Omental fat pad (tissue), 3 donors: ENCODE measurements at regions not wholly inside any gene's neighbourhood (a gene's known extent, or its start where the extent isn't known, plus 50 kb on each side); places are given as distances from the start of the nearest gene placed in this dataset.

ENCODE experiments used
- ATAC-seq: fragments of 150-250 bp; one replicate; pipeline ENCODE4 v1.9.1; 2016; ENCODE audit warnings: mild to moderate bottlenecking, moderate library complexity; ENCODE audit not compliant: low FRiP score
- DNase-seq: peaks from one replicate; pipeline ENCODE4 v3.0.0-alpha.2; 2019; ENCODE audit warnings: low spot score
- CTCF ChIP-seq, 3 donors: fragments of 450-650 bp; IDR thresholded peaks; one replicate each; pipeline ENCODE4 v1.5.1; 2016 to 2017; ENCODE audit warnings: antibody characterized with exemption in 3 of 3, mild to moderate bottlenecking in 3 of 3, moderate library complexity in 2 of 3

- no peak for DNase-seq
- TF ChIP-seq CTCF (IDR thresholded peaks at IDR 0.05) = no peak
- no peak for ATAC-seq
Observed at GRCh38 chr2:16196687-16197503, 256.5 kb downstream of the MYCN start.

- no peak for DNase-seq
- no peak for TF ChIP-seq CTCF (IDR thresholded peaks at IDR 0.05)
- ATAC-seq = no peak
Observed at GRCh38 chr2:16195681-16196070, 255.3 kb downstream of the MYCN start.

GRCh38 chr2:16194931-16195680 is 254.8 kb downstream of the MYCN start:
- DNase-seq (no peak), ATAC-seq (no peak)
- TF ChIP-seq CTCF (IDR thresholded peaks at IDR 0.05) = no peak

- ATAC-seq (no peak), DNase-seq (no peak)
- no peak for TF ChIP-seq CTCF (IDR thresholded peaks at IDR 0.05)
Observed at GRCh38 chr2:16194530-16194929, 254.2 kb downstream of the MYCN start.

GRCh38 chr2:16194096-16194390 is 253.7 kb downstream of the MYCN start:
- ATAC-seq (no peak), DNase-seq (no peak)
- TF ChIP-seq CTCF (IDR thresholded peaks at IDR 0.05) = no peak

- DNase-seq (no peak), ATAC-seq (no peak)
- no peak for TF ChIP-seq CTCF (IDR thresholded peaks at IDR 0.05)
Observed at GRCh38 chr2:16192416-16193216, 252.3 kb downstream of the MYCN start.
